ENCODE measurements at regions not wholly inside any gene's neighbourhood (a gene's known extent, or its start where the extent isn't known, plus 50 kb on each side); places are given as distances from the start of the nearest gene placed in this dataset.

- H3K36me3 ChIP-seq (ENCODE audit: insufficient read depth, low read length) = no peaks in the 10 kb centered on the region
- H3K79me2 ChIP-seq (ENCODE audit: insufficient read depth, low read length) = no peaks in the 10 kb centered on the region
- no peak overlapping the region for H3K4me2 ChIP-seq (ENCODE audit: low read depth, low read length, poor library complexity, severe bottlenecking)
- H3F3A ChIP-seq (ENCODE audit: low read depth) = no peaks in the 10 kb centered on the region
- no peaks in the 10 kb centered on the region for H3K9me3 ChIP-seq (ENCODE audit: insufficient read depth, low read depth, low read length)
- H4K20me1 ChIP-seq (ENCODE audit: insufficient read depth, low read length, poor library complexity, severe bottlenecking) = no peaks in the 10 kb centered on the region
- no peaks in the 10 kb centered on the region for H3K4me1 ChIP-seq (ENCODE audit: insufficient read depth, low read length, poor library complexity, severe bottlenecking)
- H3K4me3 ChIP-seq (ENCODE audit: low read length, poor library complexity, severe bottlenecking) = no peak overlapping the region
- no peaks in the 10 kb centered on the region for H3K27me3 ChIP-seq (ENCODE audit: insufficient read depth, low read length, poor library complexity, severe bottlenecking)
- H3K9ac ChIP-seq (ENCODE audit: low read depth, low read length, poor library complexity, severe bottlenecking) = no peak overlapping the region
- no peak overlapping the region for H2AFZ ChIP-seq (ENCODE audit: low read length)
- no peaks in the 10 kb centered on the region for H3K9me2 ChIP-seq (replicated peaks; ENCODE audit: low read depth, low read length)
- TF ChIP-seq EZH2phosphoT487 (IDR thresholded peaks at IDR 0.05; ENCODE audit: borderline replicate concordance) (no peak), CTCF (conservative IDR thresholded peaks at IDR 0.05; ENCODE audit: low read length) (no peak)
Measured at GRCh38 chr1:54456361-54456760, 50.2 kb upstream of the SSBP3 start.

All from Loucy (cell line).